NCI-H2081 (cell line): ENCODE measurements at regions not wholly inside any gene's neighbourhood (a gene's known extent, or its start where the extent isn't known, plus 50 kb on each side); places are given as distances from the start of the nearest gene placed in this dataset.
"Not testable (repeated sequence)": the region's sequence is repeated elsewhere in the genome, so short reads cannot be mapped to it uniquely, and the experiment has no call there.

Experiments used
- DNase-seq, 2 experiments: peaks; one replicate each; lab custom pipeline; 2025; lab: John Stamatoyannopoulos, UW

- DNase-seq = not testable (repeated sequence)
These were observed 185.8 kb upstream of the IGF1 start for GRCh38 chr12:102666176-102666575.

- no peak for DNase-seq
These were observed 179.0 kb upstream of the IGF1 start for GRCh38 chr12:102659200-102659911.

GRCh38 chr12:102653406-102653805 lies 173.0 kb upstream of the IGF1 start:
- no peak for DNase-seq

- DNase-seq = no peak
These were observed 172.4 kb upstream of the IGF1 start for GRCh38 chr12:102652645-102653313.

- no peak for DNase-seq
These were observed 165.6 kb upstream of the IGF1 start for GRCh38 chr12:102645968-102646367.

GRCh38 chr12:102643879-102644575 lies 163.7 kb upstream of the IGF1 start:
- no peak for DNase-seq

GRCh38 chr12:102642199-102642598 lies 161.8 kb upstream of the IGF1 start:
- no peak for DNase-seq

GRCh38 chr12:102640658-102641057 lies 160.3 kb upstream of the IGF1 start:
- not testable (repeated sequence) for DNase-seq

GRCh38 chr12:102638777-102639176 lies 158.4 kb upstream of the IGF1 start:
- DNase-seq = no peak

GRCh38 chr12:102633981-102634605 lies 153.7 kb upstream of the IGF1 start:
- no peak for DNase-seq

GRCh38 chr12:102631274-102631673 lies 150.9 kb upstream of the IGF1 start:
- DNase-seq = no peak

- no peak for DNase-seq
These were observed 149.0 kb upstream of the IGF1 start for GRCh38 chr12:102629262-102629888.

- DNase-seq = no peak
These were observed 145.5 kb upstream of the IGF1 start for GRCh38 chr12:102625819-102626218.

GRCh38 chr12:102622618-102623017 lies 142.3 kb upstream of the IGF1 start:
- DNase-seq = no peak

- DNase-seq = no peak
These were observed 138.0 kb upstream of the IGF1 start for GRCh38 chr12:102618197-102618877.

- no peak for DNase-seq
These were observed 136.3 kb upstream of the IGF1 start for GRCh38 chr12:102616692-102617091.

- no peak for DNase-seq
These were observed 131.6 kb upstream of the IGF1 start for GRCh38 chr12:102611995-102612394.

- DNase-seq = no peak
These were observed 129.6 kb upstream of the IGF1 start for GRCh38 chr12:102609996-102610395.

- DNase-seq = no peak
These were observed 122.7 kb upstream of the IGF1 start for GRCh38 chr12:102603021-102603420.

- no peak for DNase-seq
These were observed 122.2 kb upstream of the IGF1 start for GRCh38 chr12:102602521-102602920.

- no peak for DNase-seq
These were observed 121.3 kb upstream of the IGF1 start for GRCh38 chr12:102601621-102602020.

- DNase-seq = no peak
These were observed 116.3 kb upstream of the IGF1 start for GRCh38 chr12:102596687-102597086.
